Keratinocyte (primary cell): ENCODE measurements at regions not wholly inside any gene's neighbourhood (a gene's known extent, or its start where the extent isn't known, plus 50 kb on each side); places are given as distances from the start of the nearest gene placed in this dataset.

Experiments
- DNase-seq: peaks from one replicate; pipeline ENCODE4 v3.0.0-alpha.2; 2011; ENCODE audit warnings: low read depth, missing footprints, low spot score
- FAIRE-seq: peaks from 2 replicates; lab custom pipeline; 2011; peaks lifted over from hg19 to GRCh38; lab: Jason Lieb, UNC
- H2AFZ ChIP-seq: 2 replicates; pipeline ENCODE4 v1.6.0; 2012; ENCODE audit warnings: low read length, control low read depth, inconsistent platforms; ENCODE audit not compliant: control insufficient read depth
- H3K27ac ChIP-seq: 2 replicates; pipeline ENCODE4 v1.5.1; 2011; ENCODE audit warnings: low read length; ENCODE audit not compliant: control insufficient read depth, insufficient read depth
- H3K27me3 ChIP-seq: 3 replicates; pipeline ENCODE4 v1.6.0; 2011; ENCODE audit warnings: low read length; ENCODE audit not compliant: control insufficient read depth, insufficient read depth; ENCODE audit errors: extremely low read depth
- H3K36me3 ChIP-seq, 2 experiments: 2 replicates in 1 of 2; 3 replicates in 1 of 2; pipeline ENCODE4 v1.5.1; 2011; ENCODE audit warnings: low read length in 2 of 2, mild to moderate bottlenecking in 1 of 2; ENCODE audit not compliant: control insufficient read depth in 2 of 2, insufficient read depth in 2 of 2; ENCODE audit errors: extremely low read depth in 1 of 2
- H3K4me1 ChIP-seq: 3 replicates; pipeline ENCODE4 v1.5.1; 2011; ENCODE audit warnings: low read length; ENCODE audit not compliant: control insufficient read depth, insufficient read depth; ENCODE audit errors: extremely low read depth
- H3K4me2 ChIP-seq: 3 replicates; pipeline ENCODE4 v1.6.0; 2011; ENCODE audit warnings: low read depth, low read length; ENCODE audit not compliant: control insufficient read depth, insufficient read depth; ENCODE audit errors: extremely low read depth
- H3K4me3 ChIP-seq, 3 experiments: fragments of 200-600 bp in 1 of 3; sonication (generic) in 1 of 3; 2 replicates in 2 of 3; 3 replicates in 1 of 3; pipeline ENCODE4 v1.5.1; 2011 to 2016; ENCODE audit warnings: low read length in 3 of 3, mild to moderate bottlenecking in 3 of 3, control low read depth in 2 of 3, inconsistent platforms in 1 of 3, low read depth in 1 of 3, mixed read lengths in 1 of 3, mixed run types in 1 of 3, moderate library complexity in 1 of 3; ENCODE audit not compliant: control insufficient read depth in 2 of 3, insufficient read depth in 2 of 3; ENCODE audit errors: extremely low read depth in 1 of 3
- H3K79me2 ChIP-seq: 2 replicates; pipeline ENCODE4 v1.6.0; 2012; ENCODE audit warnings: low read length; ENCODE audit not compliant: control insufficient read depth, insufficient read depth
- H3K9ac ChIP-seq: 3 replicates; pipeline ENCODE4 v1.6.0; 2011; ENCODE audit warnings: low read length; ENCODE audit not compliant: control insufficient read depth, insufficient read depth; ENCODE audit errors: extremely low read depth
- H3K9me1 ChIP-seq: 3 replicates; pipeline ENCODE4 v1.6.0; 2011; ENCODE audit warnings: low read length; ENCODE audit not compliant: control insufficient read depth, insufficient read depth; ENCODE audit errors: extremely low read depth
- H3K9me3 ChIP-seq: 2 replicates; pipeline ENCODE4 v1.5.1; 2012; ENCODE audit warnings: low read depth, low read length; ENCODE audit not compliant: control insufficient read depth
- H4K20me1 ChIP-seq: 3 replicates; pipeline ENCODE4 v1.6.0; 2011; ENCODE audit warnings: low read length; ENCODE audit not compliant: control insufficient read depth, insufficient read depth; ENCODE audit errors: extremely low read depth
- EZH2 ChIP-seq: IDR thresholded peaks from one replicate; pipeline ENCODE4 v1.6.1; 2012; ENCODE audit warnings: inconsistent platforms, mild to moderate bottlenecking, low read length, moderate library complexity
- dilution Hi-C: fragments of 300-500 bp; cut with MboI; formaldehyde crosslinking; loops from one replicate; pipeline ENCODE4 v1.7.0; 2020; ENCODE audit warnings: low sequenced_read_pairs; ENCODE audit not compliant: extremely low pct_ligation_motif_present
- TF ChIP-seq, protein P1 (sequence below), 3 experiments: IDR thresholded peaks in 1 of 3; conservative IDR thresholded peaks in 1 of 3; optimal IDR thresholded peaks in 1 of 3; 2 replicates in 2 of 3; 3 replicates in 1 of 3; pipeline versions ENCODE3 to v1.5.1; 2011; ENCODE audit warnings: low read length in 3 of 3, mild to moderate bottlenecking in 3 of 3, moderate library complexity in 2 of 3, control low read depth in 1 of 3, inconsistent platforms in 1 of 3; ENCODE audit not compliant: insufficient read depth in 2 of 3; ENCODE audit errors: extremely low read depth in 1 of 3

DNA sequence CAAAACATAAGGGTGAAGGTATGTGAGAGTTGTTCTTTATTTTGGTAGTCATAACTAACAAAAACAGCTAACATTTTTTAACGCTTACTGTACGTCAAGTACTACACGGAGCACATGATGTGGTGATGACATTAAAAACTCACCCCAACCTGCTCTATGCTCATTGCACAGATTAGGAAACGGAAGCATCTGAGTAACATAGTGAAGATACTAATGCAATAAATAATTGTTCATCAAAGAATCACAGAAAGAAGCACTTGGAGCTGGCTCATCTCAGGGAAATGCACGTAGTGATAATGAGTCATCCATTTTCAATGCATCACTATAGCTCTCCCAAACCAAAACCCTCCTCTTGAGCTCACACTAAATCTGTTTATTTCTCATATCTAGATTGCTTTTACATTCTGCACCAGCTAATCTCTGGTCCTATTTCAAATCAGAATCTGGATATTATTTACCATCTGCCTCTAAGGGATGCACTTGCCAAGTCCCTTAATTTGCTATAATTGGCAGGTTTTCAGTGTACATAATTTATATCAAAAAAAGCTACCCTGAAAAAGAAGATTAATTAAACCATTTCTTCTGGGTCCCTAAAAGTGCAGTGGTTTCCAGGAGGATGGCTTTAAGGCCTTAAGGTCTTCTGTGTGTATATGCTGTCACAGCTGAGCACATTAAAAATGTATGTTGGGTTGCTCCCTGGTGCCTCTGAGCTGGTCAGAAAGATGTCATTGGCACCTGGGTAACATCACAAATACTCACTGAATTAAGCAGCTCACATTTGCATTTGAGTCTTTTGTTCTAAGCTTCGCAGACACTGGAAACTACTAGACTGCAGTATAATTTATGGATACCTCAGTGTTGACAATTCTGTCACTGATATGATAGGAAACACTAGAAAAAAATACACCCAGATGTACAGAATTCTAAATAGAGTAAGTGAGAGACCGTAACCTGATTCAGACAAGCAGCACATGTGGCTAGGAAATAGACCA lies 677.4 kb upstream of the CITED2 start:
- peak; percentile 97 for FAIRE-seq
- H3K4me2 ChIP-seq = peak overlapping the region; percentile 7
- peak overlapping the region; percentile 2 for H2AFZ ChIP-seq
- H3K4me1 ChIP-seq = peaks cover 26% of the 10 kb centered on the region
- H3K9ac ChIP-seq = peak overlapping the region; percentile 48
- H3K79me2 ChIP-seq = no peaks in the 10 kb centered on the region
- no peaks in the 10 kb centered on the region for H3K9me1 ChIP-seq
- no peaks in the 10 kb centered on the region for H3K27me3 ChIP-seq
- TF ChIP-seq, protein P1, sequence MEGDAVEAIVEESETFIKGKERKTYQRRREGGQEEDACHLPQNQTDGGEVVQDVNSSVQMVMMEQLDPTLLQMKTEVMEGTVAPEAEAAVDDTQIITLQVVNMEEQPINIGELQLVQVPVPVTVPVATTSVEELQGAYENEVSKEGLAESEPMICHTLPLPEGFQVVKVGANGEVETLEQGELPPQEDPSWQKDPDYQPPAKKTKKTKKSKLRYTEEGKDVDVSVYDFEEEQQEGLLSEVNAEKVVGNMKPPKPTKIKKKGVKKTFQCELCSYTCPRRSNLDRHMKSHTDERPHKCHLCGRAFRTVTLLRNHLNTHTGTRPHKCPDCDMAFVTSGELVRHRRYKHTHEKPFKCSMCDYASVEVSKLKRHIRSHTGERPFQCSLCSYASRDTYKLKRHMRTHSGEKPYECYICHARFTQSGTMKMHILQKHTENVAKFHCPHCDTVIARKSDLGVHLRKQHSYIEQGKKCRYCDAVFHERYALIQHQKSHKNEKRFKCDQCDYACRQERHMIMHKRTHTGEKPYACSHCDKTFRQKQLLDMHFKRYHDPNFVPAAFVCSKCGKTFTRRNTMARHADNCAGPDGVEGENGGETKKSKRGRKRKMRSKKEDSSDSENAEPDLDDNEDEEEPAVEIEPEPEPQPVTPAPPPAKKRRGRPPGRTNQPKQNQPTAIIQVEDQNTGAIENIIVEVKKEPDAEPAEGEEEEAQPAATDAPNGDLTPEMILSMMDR (optimal IDR thresholded peaks at IDR 0.05 in 1 of 3, IDR thresholded peaks at IDR 0.05 in 1 of 3, conservative IDR thresholded peaks at IDR 0.05 in 1 of 3; ENCODE audit: extremely low read depth in 1 of 3, insufficient read depth in 2 of 3, low read length in 3 of 3) = no peak
- no peak for TF ChIP-seq EZH2
- no peak overlapping the region for H3K4me3 ChIP-seq
- dilution Hi-C loops = no loop called here
- peak overlapping the region; percentile 82 for H3K27ac ChIP-seq
- H4K20me1 ChIP-seq = no peaks in the 10 kb centered on the region
- H3K36me3 ChIP-seq = no peaks in the 10 kb centered on the region
- H3K9me3 ChIP-seq = no peaks in the 10 kb centered on the region
- DNase-seq = peak; percentile 96

DNA sequence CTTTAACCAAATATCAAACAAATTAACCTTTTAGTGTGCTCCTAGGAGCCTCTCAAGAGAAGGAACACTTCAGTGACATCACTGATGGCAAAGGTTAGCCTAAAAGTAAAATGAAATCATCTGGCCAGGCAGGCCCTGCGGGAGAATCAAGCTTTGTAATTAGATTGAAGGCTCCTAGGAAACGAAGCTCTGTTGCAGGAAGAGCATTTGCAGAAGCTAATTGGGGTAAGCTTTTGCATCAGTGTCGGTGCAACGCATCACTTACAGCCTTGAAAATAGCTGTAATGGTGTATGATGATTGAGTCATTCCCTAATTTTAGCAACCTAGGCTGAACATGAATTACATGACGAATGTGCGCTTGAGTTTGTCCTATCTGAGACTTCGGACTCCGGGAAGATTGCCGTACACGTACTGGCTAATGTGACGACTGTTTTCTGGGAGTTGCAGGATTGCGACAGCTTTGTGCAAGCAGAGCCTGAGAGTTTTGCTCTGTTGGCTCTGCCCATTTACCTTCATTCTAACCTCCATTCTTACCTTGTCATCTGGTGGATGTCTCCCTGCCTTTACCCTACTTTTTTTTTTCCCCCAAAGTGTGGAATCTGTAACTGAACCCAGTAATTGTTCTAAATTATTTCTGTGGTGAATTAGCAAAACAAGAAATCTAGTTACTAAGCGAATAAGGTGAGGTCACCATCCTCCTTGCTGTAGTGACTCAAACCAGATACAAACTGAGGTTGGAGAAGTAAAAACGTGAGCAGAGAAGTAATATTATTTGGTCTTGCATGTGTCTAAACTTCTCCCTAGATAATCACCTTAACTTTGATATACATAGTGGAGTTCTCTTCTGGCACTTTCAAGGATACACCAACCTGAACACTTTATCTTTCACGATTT lies 675.9 kb upstream of the CITED2 start:
- peak overlapping the region; percentile 75 for H3K27ac ChIP-seq
- H4K20me1 ChIP-seq = no peaks in the 10 kb centered on the region
- no peaks in the 10 kb centered on the region for H3K27me3 ChIP-seq
- H3K9me1 ChIP-seq = no peaks in the 10 kb centered on the region
- H3K9me3 ChIP-seq = no peaks in the 10 kb centered on the region
- H3K9ac ChIP-seq = no peak overlapping the region
- H3K36me3 ChIP-seq = no peaks in the 10 kb centered on the region
- no peaks in the 10 kb centered on the region for H3K79me2 ChIP-seq
- TF ChIP-seq, protein P1 (optimal IDR thresholded peaks at IDR 0.05 in 1 of 3, IDR thresholded peaks at IDR 0.05 in 1 of 3, conservative IDR thresholded peaks at IDR 0.05 in 1 of 3; ENCODE audit: extremely low read depth in 1 of 3, insufficient read depth in 2 of 3, low read length in 3 of 3) = no peak
- TF ChIP-seq EZH2 = no peak
- peaks cover 27% of the 10 kb centered on the region for H3K4me1 ChIP-seq
- FAIRE-seq (no peak), DNase-seq (no peak)
- no peak overlapping the region for H3K4me3 ChIP-seq
- H2AFZ ChIP-seq = no peak overlapping the region
- dilution Hi-C loops = no loop called here
- no peak overlapping the region for H3K4me2 ChIP-seq
